ENCODE measurements at regions not wholly inside any gene's neighbourhood (a gene's known extent, or its start where the extent isn't known, plus 50 kb on each side); places are given as distances from the start of the nearest gene placed in this dataset.

- TF ChIP-seq GATA2 (IDR thresholded peaks at IDR 0.05; ENCODE audit: low read depth, low read length) (no peak), GATA3 (IDR thresholded peaks at IDR 0.05; ENCODE audit: low read depth, low read length) (no peak)
Measured at GRCh38 chr12:89273525-89273924, 78.8 kb downstream of the DUSP6 start.
